ENCODE measurements at regions not wholly inside any gene's neighbourhood (a gene's known extent, or its start where the extent isn't known, plus 50 kb on each side); places are given as distances from the start of the nearest gene placed in this dataset.

DNA sequence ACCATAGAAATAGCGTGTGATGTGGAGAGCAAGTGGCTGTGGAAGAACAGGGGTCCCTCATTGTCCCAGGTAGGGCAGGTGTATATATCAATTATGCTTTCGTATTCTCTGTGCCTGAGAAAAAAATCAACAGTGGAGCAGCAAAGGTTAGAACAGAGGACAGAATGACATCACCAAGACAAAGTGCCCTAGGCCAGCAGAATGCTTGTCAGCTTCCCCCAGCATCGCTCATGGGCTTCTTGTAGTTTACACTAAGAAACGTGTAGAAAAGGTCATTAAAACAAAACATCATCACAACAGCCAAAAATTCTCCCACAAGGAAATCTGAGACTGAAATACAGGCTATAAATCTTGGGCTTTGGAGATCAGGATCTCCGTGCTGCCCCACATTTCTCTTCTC, 288.0 kb downstream of the TDRD15 start:
- 87 to 100% methylated on average over 2 to 4 of the region's 5 CpGs for WGBS, 2 experiments (ENCODE audit: insufficient coverage in 2 of 2)
- H3K4me3 ChIP-seq (ENCODE audit: extremely low read depth, insufficient read depth, low read length, poor library complexity, severe bottlenecking) = no peak overlapping the region
- no peaks in the 10 kb centered on the region for H3K36me3 ChIP-seq (ENCODE audit: control insufficient read depth, insufficient read depth, low read length)
- no peak overlapping the region for H3K27ac ChIP-seq (ENCODE audit: low read depth, low read length, severe bottlenecking)
- H3K4me1 ChIP-seq (ENCODE audit: control insufficient read depth, insufficient read depth, low read length, poor library complexity, severe bottlenecking) = no peaks in the 10 kb centered on the region
- no peaks in the 10 kb centered on the region for H3K9me3 ChIP-seq (ENCODE audit: control insufficient read depth, low read length)

DNA sequence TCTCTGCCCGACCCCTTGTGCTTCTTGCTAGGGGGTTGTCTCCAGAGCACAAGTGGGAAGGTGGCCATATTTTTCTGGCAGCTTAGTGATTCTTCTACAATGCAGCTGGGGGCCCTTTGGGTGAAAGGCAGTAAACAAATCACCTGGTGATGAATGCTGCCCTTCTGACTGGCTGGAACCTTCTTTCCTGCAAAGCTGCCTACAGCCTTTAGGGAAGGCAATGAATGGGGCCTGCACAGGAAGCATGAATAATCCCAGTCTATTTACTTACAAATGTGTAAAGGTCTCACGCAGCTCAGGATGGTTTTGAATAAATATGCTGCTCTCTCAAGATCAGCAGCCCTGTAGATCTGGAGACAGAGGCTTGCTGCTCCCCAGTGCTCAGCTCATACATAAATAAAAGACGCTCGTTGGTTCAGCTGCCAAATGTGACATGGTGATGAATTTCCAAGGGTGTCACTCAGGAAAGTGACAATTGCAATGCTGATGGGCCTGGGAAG, 289.2 kb downstream of the TDRD15 start:
- H3K9me3 ChIP-seq (ENCODE audit: control insufficient read depth, low read length) = no peaks in the 10 kb centered on the region
- H3K27ac ChIP-seq (ENCODE audit: low read depth, low read length, severe bottlenecking) = no peak overlapping the region
- peaks cover 6% of the 10 kb centered on the region for H3K4me1 ChIP-seq (ENCODE audit: control insufficient read depth, insufficient read depth, low read length, poor library complexity, severe bottlenecking)
- H3K4me3 ChIP-seq (ENCODE audit: extremely low read depth, insufficient read depth, low read length, poor library complexity, severe bottlenecking) = no peak overlapping the region
- WGBS, 2 experiments (ENCODE audit: insufficient coverage in 2 of 2) = 72 to 100% methylated on average over 2 to 3 of the region's 4 CpGs
- H3K36me3 ChIP-seq (ENCODE audit: control insufficient read depth, insufficient read depth, low read length) = no peaks in the 10 kb centered on the region

DNA sequence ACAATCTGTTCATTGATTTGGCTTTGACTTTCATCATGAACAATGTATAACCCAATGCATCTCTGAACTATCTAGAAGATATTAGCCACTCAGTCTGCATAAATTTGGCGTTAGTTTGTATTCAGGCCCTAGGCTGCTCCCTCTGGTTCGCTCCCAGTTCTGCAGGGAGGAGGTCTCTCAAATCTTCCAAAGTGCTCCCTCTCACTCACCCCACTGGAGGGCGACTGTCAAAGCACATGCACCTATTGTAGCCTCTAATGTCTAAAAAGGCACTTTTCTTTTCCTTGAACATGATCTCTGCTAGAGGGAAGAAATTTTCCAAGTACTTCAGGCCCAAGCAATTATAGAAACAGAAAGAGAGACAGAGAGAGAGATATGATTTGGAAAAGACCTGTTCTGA, 291.5 kb downstream of the TDRD15 start:
- no peaks in the 10 kb centered on the region for H3K9me3 ChIP-seq (ENCODE audit: control insufficient read depth, low read length)
- no peak overlapping the region for H3K27ac ChIP-seq (ENCODE audit: low read depth, low read length, severe bottlenecking)
- no peaks in the 10 kb centered on the region for H3K36me3 ChIP-seq (ENCODE audit: control insufficient read depth, insufficient read depth, low read length)
- WGBS, 2 experiments (ENCODE audit: insufficient coverage in 2 of 2) = 86 to 93% methylated on average over 1 to 2 of the region's 3 CpGs
- H3K4me1 ChIP-seq (ENCODE audit: control insufficient read depth, insufficient read depth, low read length, poor library complexity, severe bottlenecking) = peaks cover 6% of the 10 kb centered on the region
- no peak overlapping the region for H3K4me3 ChIP-seq (ENCODE audit: extremely low read depth, insufficient read depth, low read length, poor library complexity, severe bottlenecking)

GRCh38 chr2:21416226-21416625, 292.5 kb downstream of the TDRD15 start:
- H3K4me1 ChIP-seq (ENCODE audit: control insufficient read depth, insufficient read depth, low read length, poor library complexity, severe bottlenecking) = peaks cover 6% of the 10 kb centered on the region
- H3K4me3 ChIP-seq (ENCODE audit: extremely low read depth, insufficient read depth, low read length, poor library complexity, severe bottlenecking) = no peak overlapping the region
- no peaks in the 10 kb centered on the region for H3K36me3 ChIP-seq (ENCODE audit: control insufficient read depth, insufficient read depth, low read length)
- H3K9me3 ChIP-seq (ENCODE audit: control insufficient read depth, low read length) = no peaks in the 10 kb centered on the region
- H3K27ac ChIP-seq (ENCODE audit: low read depth, low read length, severe bottlenecking) = no peak overlapping the region

- whole genome bisulfite sequencing, 2 experiments (ENCODE audit: insufficient coverage in 2 of 2) = no CpG with 5 or more reads among the region's 4 CpGs
- no peaks in the 10 kb centered on the region for H3K9me3 ChIP-seq (ENCODE audit: control insufficient read depth, low read length)
- no peaks in the 10 kb centered on the region for H3K36me3 ChIP-seq (ENCODE audit: control insufficient read depth, insufficient read depth, low read length)
- no peak overlapping the region for H3K4me3 ChIP-seq (ENCODE audit: extremely low read depth, insufficient read depth, low read length, poor library complexity, severe bottlenecking)
- peaks cover 6% of the 10 kb centered on the region for H3K4me1 ChIP-seq (ENCODE audit: control insufficient read depth, insufficient read depth, low read length, poor library complexity, severe bottlenecking)
- no peak overlapping the region for H3K27ac ChIP-seq (ENCODE audit: low read depth, low read length, severe bottlenecking)
Observed at GRCh38 chr2:21418456-21418855, 294.7 kb downstream of the TDRD15 start.

GRCh38 chr2:21420553-21421335, 297.0 kb downstream of the TDRD15 start:
- no peaks in the 10 kb centered on the region for H3K36me3 ChIP-seq (ENCODE audit: control insufficient read depth, insufficient read depth, low read length)
- H3K9me3 ChIP-seq (ENCODE audit: control insufficient read depth, low read length) = no peaks in the 10 kb centered on the region
- H3K4me1 ChIP-seq (ENCODE audit: control insufficient read depth, insufficient read depth, low read length, poor library complexity, severe bottlenecking) = peaks cover 13% of the 10 kb centered on the region
- H3K27ac ChIP-seq (ENCODE audit: low read depth, low read length, severe bottlenecking) = no peak overlapping the region
- H3K4me3 ChIP-seq (ENCODE audit: extremely low read depth, insufficient read depth, low read length, poor library complexity, severe bottlenecking) = no peak overlapping the region
- WGBS, 2 experiments (ENCODE audit: insufficient coverage in 2 of 2) = 98 to 100% methylated on average over 2 to 6 of the region's 10 CpGs

- Histone ChIP-seq H3K4me1 (ENCODE audit: control insufficient read depth, insufficient read depth, low read length, poor library complexity, severe bottlenecking) (peaks cover 13% of the 10 kb centered on the region), H3K4me3 (ENCODE audit: extremely low read depth, insufficient read depth, low read length, poor library complexity, severe bottlenecking) (no peak overlapping the region), H3K27ac (ENCODE audit: low read depth, low read length, severe bottlenecking) (no peak overlapping the region), H3K36me3 (ENCODE audit: control insufficient read depth, insufficient read depth, low read length) (no peaks in the 10 kb centered on the region), H3K9me3 (ENCODE audit: control insufficient read depth, low read length) (no peaks in the 10 kb centered on the region)
- WGBS, 2 experiments (ENCODE audit: insufficient coverage in 2 of 2) = 0% methylated on average over 1 of the region's 2 CpGs
Observed at GRCh38 chr2:21422050-21422449, 298.3 kb downstream of the TDRD15 start.

- Histone ChIP-seq H3K27ac (ENCODE audit: low read depth, low read length, severe bottlenecking) (no peak overlapping the region), H3K9me3 (ENCODE audit: control insufficient read depth, low read length) (peaks cover under 1% of the 10 kb centered on the region), H3K4me1 (ENCODE audit: control insufficient read depth, insufficient read depth, low read length, poor library complexity, severe bottlenecking) (peaks cover 14% of the 10 kb centered on the region), H3K4me3 (ENCODE audit: extremely low read depth, insufficient read depth, low read length, poor library complexity, severe bottlenecking) (no peak overlapping the region), H3K36me3 (ENCODE audit: control insufficient read depth, insufficient read depth, low read length) (no peaks in the 10 kb centered on the region)
- 91 to 99% methylated on average over 7 of the region's 7 CpGs for WGBS, 2 experiments (ENCODE audit: insufficient coverage in 2 of 2)
Observed at GRCh38 chr2:21422724-21423522, 299.2 kb downstream of the TDRD15 start.

GRCh38 chr2:21423854-21424253, 300.1 kb downstream of the TDRD15 start:
- no peak overlapping the region for H3K27ac ChIP-seq (ENCODE audit: low read depth, low read length, severe bottlenecking)
- whole genome bisulfite sequencing, 2 experiments (ENCODE audit: insufficient coverage in 2 of 2) = 83 to 94% methylated on average over 5 of the region's 5 CpGs
- H3K4me1 ChIP-seq (ENCODE audit: control insufficient read depth, insufficient read depth, low read length, poor library complexity, severe bottlenecking) = peaks cover 16% of the 10 kb centered on the region
- H3K9me3 ChIP-seq (ENCODE audit: control insufficient read depth, low read length) = peaks cover 6% of the 10 kb centered on the region
- no peak overlapping the region for H3K4me3 ChIP-seq (ENCODE audit: extremely low read depth, insufficient read depth, low read length, poor library complexity, severe bottlenecking)
- no peaks in the 10 kb centered on the region for H3K36me3 ChIP-seq (ENCODE audit: control insufficient read depth, insufficient read depth, low read length)

DNA sequence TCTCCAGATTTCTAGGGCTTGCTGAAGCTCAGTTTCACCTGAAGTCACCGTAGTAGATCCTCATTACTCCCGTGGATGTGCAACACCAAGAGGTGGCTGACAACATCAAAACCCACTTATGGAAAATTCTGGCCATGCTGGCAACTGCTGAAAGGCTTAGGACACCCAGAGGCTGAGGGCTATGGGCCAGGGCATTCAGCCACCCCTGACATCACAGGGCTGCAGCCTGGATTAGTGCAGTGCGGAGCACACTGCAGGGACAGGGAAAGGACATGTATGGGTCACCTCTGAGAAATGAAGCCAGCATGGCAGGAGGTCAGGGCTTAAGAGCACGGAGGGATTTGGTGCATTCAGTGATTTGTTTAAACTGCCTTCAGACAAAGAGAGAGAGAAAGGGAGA, 300.6 kb downstream of the TDRD15 start:
- H3K4me1 ChIP-seq (ENCODE audit: control insufficient read depth, insufficient read depth, low read length, poor library complexity, severe bottlenecking) = peaks cover 16% of the 10 kb centered on the region
- peaks cover 6% of the 10 kb centered on the region for H3K9me3 ChIP-seq (ENCODE audit: control insufficient read depth, low read length)
- WGBS, 2 experiments (ENCODE audit: insufficient coverage in 2 of 2) = 85 to 94% methylated on average over 4 of the region's 4 CpGs
- H3K4me3 ChIP-seq (ENCODE audit: extremely low read depth, insufficient read depth, low read length, poor library complexity, severe bottlenecking) = no peak overlapping the region
- no peaks in the 10 kb centered on the region for H3K36me3 ChIP-seq (ENCODE audit: control insufficient read depth, insufficient read depth, low read length)
- no peak overlapping the region for H3K27ac ChIP-seq (ENCODE audit: low read depth, low read length, severe bottlenecking)

DNA sequence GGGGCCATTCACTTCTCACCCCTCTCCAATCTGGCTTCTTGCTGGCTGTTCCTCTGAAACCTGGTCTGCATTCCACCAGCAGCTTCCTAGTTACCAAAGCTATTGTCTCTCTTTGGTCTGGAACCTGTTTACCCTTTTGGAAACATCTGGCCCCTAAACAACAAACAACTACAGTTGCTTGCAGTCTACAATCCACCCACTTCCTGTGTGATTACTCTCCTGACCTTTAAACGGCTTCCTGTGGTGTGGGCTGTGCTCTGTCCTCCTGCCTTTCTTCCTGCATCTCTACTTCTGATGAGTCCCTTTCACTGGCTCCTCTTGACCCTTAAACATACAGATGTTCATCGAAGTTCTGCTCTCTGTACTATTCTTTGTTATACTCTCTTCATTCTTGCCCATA, 303.8 kb downstream of the TDRD15 start:
- Histone ChIP-seq H3K36me3 (ENCODE audit: control insufficient read depth, insufficient read depth, low read length) (no peaks in the 10 kb centered on the region), H3K4me1 (ENCODE audit: control insufficient read depth, insufficient read depth, low read length, poor library complexity, severe bottlenecking) (peaks cover 16% of the 10 kb centered on the region), H3K27ac (ENCODE audit: low read depth, low read length, severe bottlenecking) (no peak overlapping the region), H3K9me3 (ENCODE audit: control insufficient read depth, low read length) (peaks cover 6% of the 10 kb centered on the region), H3K4me3 (ENCODE audit: extremely low read depth, insufficient read depth, low read length, poor library complexity, severe bottlenecking) (no peak overlapping the region)
- 85% methylated on average over 2 of the region's 2 CpGs for WGBS, 2 experiments (ENCODE audit: insufficient coverage in 2 of 2)
